ENCODE measurements at regions not wholly inside any gene's neighbourhood (a gene's known extent, or its start where the extent isn't known, plus 50 kb on each side); places are given as distances from the start of the nearest gene placed in this dataset.

- TF ChIP-seq CTCF (IDR thresholded peaks at IDR 0.05) = no peak
- TF ChIP-seq POLR2A (IDR thresholded peaks at IDR 0.05) = no peak
Measured at GRCh38 chr1:178646821-178647220, 78.2 kb upstream of the RALGPS2 start.
